Vagina (tissue), 2 donors: ENCODE measurements at regions not wholly inside any gene's neighbourhood (a gene's known extent, or its start where the extent isn't known, plus 50 kb on each side); places are given as distances from the start of the nearest gene placed in this dataset.

Source experiments
- DNase-seq, 2 donors: peaks; one replicate each; pipeline ENCODE4 v3.0.0-alpha.2; 2017; ENCODE audit errors: extremely low spot score in 2 of 2
- H3K27ac ChIP-seq: fragments of 200-600 bp; sonication (generic); one replicate; pipeline ENCODE4 v1.5.1; 2019
- H3K27me3 ChIP-seq: fragments of 200-600 bp; sonication (generic); one replicate; pipeline ENCODE4 v1.5.1; 2019
- H3K36me3 ChIP-seq, 2 donors: fragments of 200-600 bp; sonication (generic); one replicate each; pipeline ENCODE4 v1.5.1; 2017 to 2019
- H3K4me1 ChIP-seq: fragments of 200-600 bp; sonication (generic); one replicate; pipeline ENCODE4 v1.5.1; 2019
- H3K4me3 ChIP-seq, 2 donors: fragments of 200-600 bp; sonication (generic); 1 replicate in 1 of 2; 2 replicates in 1 of 2; pipeline ENCODE4 v1.5.1; 2016 to 2019
- H3K9me3 ChIP-seq: fragments of 200-600 bp; sonication (generic); one replicate; pipeline ENCODE4 v1.5.1; 2019
- CTCF ChIP-seq, 3 experiments: fragments of 450-650 bp in 2 of 3; fragments of 200-600 bp in 1 of 3; sonication (generic) in 1 of 3; IDR thresholded peaks; one replicate each; pipeline ENCODE4 v1.5.1; 2017 to 2019; ENCODE audit warnings: antibody characterized with exemption in 3 of 3, mild to moderate bottlenecking in 2 of 3, moderate library complexity in 2 of 3
- POLR2A ChIP-seq, 2 donors: fragments of 450-650 bp; IDR thresholded peaks; one replicate each; pipeline ENCODE4 v1.6.1; 2017; ENCODE audit warnings: antibody characterized with exemption in 2 of 2, mild to moderate bottlenecking in 2 of 2, moderate library complexity in 2 of 2
- POLR2AphosphoS5 ChIP-seq, 2 donors: sonication (generic); formaldehyde crosslinking; IDR thresholded peaks; one replicate each; pipeline ENCODE4 v1.9.0; 2017; ENCODE audit warnings: antibody characterized with exemption in 2 of 2, mild to moderate bottlenecking in 2 of 2, low read depth in 1 of 2; ENCODE audit not compliant: insufficient read depth in 1 of 2
- intact Hi-C: fragments of 100-400 bp; cut with DNase I; formaldehyde crosslinking; loops from one replicate; pipeline ENCODE4 v1.15.1; 2023

GRCh38 chr5:113869611-113870010 lies 356.1 kb downstream of the YTHDC2 start:
- no peaks in the 10 kb centered on the region for H3K36me3 ChIP-seq
- H3K27ac ChIP-seq = no peak overlapping the region
- no peaks in the 10 kb centered on the region for H3K9me3 ChIP-seq
- intact Hi-C loops = no loop called here
- no peak overlapping the region for H3K4me3 ChIP-seq
- no peaks in the 10 kb centered on the region for H3K27me3 ChIP-seq
- TF ChIP-seq POLR2A (IDR thresholded peaks at IDR 0.05) (no peak), POLR2AphosphoS5 (IDR thresholded peaks at IDR 0.05; ENCODE audit: insufficient read depth in 1 of 2, low read depth in 1 of 2) (no peak), CTCF (IDR thresholded peaks at IDR 0.05) (no peak)
- no peak for DNase-seq
- no peaks in the 10 kb centered on the region for H3K4me1 ChIP-seq

- Histone ChIP-seq H3K9me3 (no peaks in the 10 kb centered on the region), H3K27ac (no peak overlapping the region), H3K27me3 (no peaks in the 10 kb centered on the region), H3K36me3 (no peaks in the 10 kb centered on the region), H3K4me1 (no peaks in the 10 kb centered on the region), H3K4me3 (no peak overlapping the region)
- intact Hi-C loops = no loop called here
- TF ChIP-seq POLR2A (IDR thresholded peaks at IDR 0.05) (no peak), POLR2AphosphoS5 (IDR thresholded peaks at IDR 0.05; ENCODE audit: insufficient read depth in 1 of 2, low read depth in 1 of 2) (no peak), CTCF (IDR thresholded peaks at IDR 0.05) (no peak)
- no peak for DNase-seq
Observed at GRCh38 chr5:113871972-113872371, 358.5 kb downstream of the YTHDC2 start.

GRCh38 chr5:113875096-113875495 lies 361.6 kb downstream of the YTHDC2 start:
- Histone ChIP-seq H3K9me3 (no peaks in the 10 kb centered on the region), H3K27ac (no peak overlapping the region), H3K36me3 (no peaks in the 10 kb centered on the region), H3K4me1 (no peaks in the 10 kb centered on the region), H3K27me3 (no peaks in the 10 kb centered on the region), H3K4me3 (no peak overlapping the region)
- intact Hi-C loops = no loop called here
- TF ChIP-seq CTCF (IDR thresholded peaks at IDR 0.05) (no peak), POLR2A (IDR thresholded peaks at IDR 0.05) (no peak)
- no peak for DNase-seq

GRCh38 chr5:113891491-113891890 lies 378.0 kb downstream of the YTHDC2 start:
- Histone ChIP-seq H3K36me3 (no peaks in the 10 kb centered on the region), H3K27ac (no peak overlapping the region), H3K9me3 (no peaks in the 10 kb centered on the region), H3K4me1 (no peaks in the 10 kb centered on the region), H3K27me3 (no peaks in the 10 kb centered on the region), H3K4me3 (no peak overlapping the region)
- DNase-seq = no peak
- TF ChIP-seq CTCF (IDR thresholded peaks at IDR 0.05) = no peak
- TF ChIP-seq POLR2AphosphoS5 (IDR thresholded peaks at IDR 0.05; ENCODE audit: insufficient read depth in 1 of 2, low read depth in 1 of 2) = no peak
- no peak for TF ChIP-seq POLR2A (IDR thresholded peaks at IDR 0.05)
- intact Hi-C loops = no loop called here

GRCh38 chr5:113896789-113897188 lies 383.3 kb downstream of the YTHDC2 start:
- Histone ChIP-seq H3K27me3 (no peaks in the 10 kb centered on the region), H3K9me3 (no peaks in the 10 kb centered on the region), H3K4me3 (no peak overlapping the region), H3K4me1 (no peaks in the 10 kb centered on the region), H3K27ac (no peak overlapping the region), H3K36me3 (no peaks in the 10 kb centered on the region)
- TF ChIP-seq POLR2AphosphoS5 (IDR thresholded peaks at IDR 0.05; ENCODE audit: insufficient read depth in 1 of 2, low read depth in 1 of 2) (no peak), POLR2A (IDR thresholded peaks at IDR 0.05) (no peak), CTCF (IDR thresholded peaks at IDR 0.05) (no peak)
- intact Hi-C loops = no loop called here
- no peak for DNase-seq
